H9 (cell line): ENCODE measurements at regions not wholly inside any gene's neighbourhood (a gene's known extent, or its start where the extent isn't known, plus 50 kb on each side); places are given as distances from the start of the nearest gene placed in this dataset.

ENCODE experiments used
- DNase-seq: peaks from one replicate; pipeline ENCODE4 v3.0.0-alpha.2; 2017
- H2AFZ ChIP-seq: one replicate; pipeline ENCODE4 v1.6.1; 2013; ENCODE audit warnings: mild to moderate bottlenecking, low read length, control low read depth, moderate library complexity
- H2AK5ac ChIP-seq: 2 replicates; pipeline ENCODE4 v1.6.1; 2013; ENCODE audit warnings: low read length, control low read depth, mixed read lengths; ENCODE audit not compliant: insufficient read length
- H2BK120ac ChIP-seq: one replicate; pipeline ENCODE4 v1.6.1; 2013; ENCODE audit warnings: low read depth, mild to moderate bottlenecking, low read length, control low read depth, inconsistent platforms; ENCODE audit not compliant: poor library complexity, severe bottlenecking
- H2BK12ac ChIP-seq: 2 replicates; pipeline ENCODE4 v1.6.1; 2013; ENCODE audit warnings: low read length, control low read depth, mixed read lengths, low read depth; ENCODE audit not compliant: insufficient read length
- H2BK15ac ChIP-seq: 2 replicates; pipeline ENCODE4 v1.6.1; 2013; ENCODE audit warnings: low read depth, low read length, control low read depth
- H2BK20ac ChIP-seq: one replicate; pipeline ENCODE4 v1.6.1; 2013; ENCODE audit warnings: low read depth, mild to moderate bottlenecking, low read length, control low read depth, inconsistent platforms; ENCODE audit not compliant: poor library complexity, severe bottlenecking
- H2BK5ac ChIP-seq: 2 replicates; pipeline ENCODE4 v1.6.1; 2013; ENCODE audit warnings: low read length, control low read depth, mixed read lengths; ENCODE audit not compliant: insufficient read length
- H3K14ac ChIP-seq: 2 replicates; pipeline ENCODE4 v1.6.1; 2013; ENCODE audit warnings: low read length, control low read depth; ENCODE audit not compliant: insufficient read depth
- H3K18ac ChIP-seq: 2 replicates; pipeline ENCODE4 v1.6.1; 2013; ENCODE audit warnings: low read depth, mild to moderate bottlenecking, mixed read lengths, low read length, control low read depth; ENCODE audit not compliant: insufficient read length
- H3K23ac ChIP-seq: 2 replicates; pipeline ENCODE4 v1.6.1; 2013; ENCODE audit warnings: low read length, control low read depth, mixed read lengths, low read depth; ENCODE audit not compliant: insufficient read length
- H3K23me2 ChIP-seq: 2 replicates; pipeline ENCODE4 v1.6.1; 2013; ENCODE audit warnings: low read depth, mild to moderate bottlenecking, mixed read lengths, low read length, control low read depth; ENCODE audit not compliant: insufficient read length, poor library complexity, severe bottlenecking
- H3K27ac ChIP-seq: 2 replicates; pipeline ENCODE4 v1.5.1; 2013; ENCODE audit warnings: low read length, control low read depth, mixed read lengths, low read depth; ENCODE audit not compliant: insufficient read length
- H3K27me3 ChIP-seq: 2 replicates; pipeline ENCODE4 v1.6.1; 2013; ENCODE audit warnings: low read length, control low read depth, inconsistent platforms; ENCODE audit not compliant: insufficient read depth
- H3K4ac ChIP-seq: 2 replicates; pipeline ENCODE4 v1.6.1; 2013; ENCODE audit warnings: low read depth, mild to moderate bottlenecking, control low read depth, inconsistent platforms, low read length, moderate library complexity
- H3K4me1 ChIP-seq: 2 replicates; pipeline ENCODE4 v1.6.1; 2013; ENCODE audit warnings: low read length, control low read depth, inconsistent platforms; ENCODE audit not compliant: insufficient read depth
- H3K4me2 ChIP-seq: 2 replicates; pipeline ENCODE4 v1.6.1; 2013; ENCODE audit warnings: low read length, control low read depth, mixed read lengths; ENCODE audit not compliant: insufficient read length, insufficient read depth
- H3K56ac ChIP-seq: 2 replicates; pipeline ENCODE4 v1.6.1; 2013; ENCODE audit warnings: low read depth, mild to moderate bottlenecking, mixed read lengths, low read length, control low read depth; ENCODE audit not compliant: insufficient read length
- H3K79me1 ChIP-seq: 2 replicates; pipeline ENCODE4 v1.6.1; 2013; ENCODE audit warnings: low read depth, mild to moderate bottlenecking, moderate library complexity, low read length, control low read depth, inconsistent platforms; ENCODE audit not compliant: insufficient read depth, poor library complexity, severe bottlenecking
- H3K79me2 ChIP-seq: 2 replicates; pipeline ENCODE4 v1.6.1; 2013; ENCODE audit warnings: low read length, control low read depth, inconsistent platforms; ENCODE audit not compliant: insufficient read depth
- H3K9ac ChIP-seq: 2 replicates; pipeline ENCODE4 v1.6.1; 2013; ENCODE audit warnings: low read length, control low read depth, mixed read lengths; ENCODE audit not compliant: insufficient read length; ENCODE audit errors: extremely low read depth
- H3K9me3 ChIP-seq: one replicate; pipeline ENCODE4 v1.6.1; 2013; ENCODE audit warnings: low read depth, low read length, inconsistent platforms; ENCODE audit not compliant: control insufficient read depth
- H3T11ph ChIP-seq: one replicate; pipeline ENCODE4 v1.6.1; 2013; ENCODE audit warnings: mild to moderate bottlenecking, low read length, control low read depth, inconsistent platforms
- H4K20me1 ChIP-seq: one replicate; pipeline ENCODE4 v1.6.1; 2013; ENCODE audit not compliant: control insufficient read depth, insufficient read length, insufficient read depth
- H4K5ac ChIP-seq: 2 replicates; pipeline ENCODE4 v1.6.1; 2013; ENCODE audit warnings: low read depth, mild to moderate bottlenecking, mixed read lengths, low read length, control low read depth; ENCODE audit not compliant: insufficient read length
- H4K8ac ChIP-seq: replicated peaks from 2 replicates; pipeline ENCODE4 v1.6.1; 2013; ENCODE audit warnings: low read length, control low read depth, mixed read lengths, low read depth; ENCODE audit not compliant: insufficient read length
- H4K91ac ChIP-seq: 2 replicates; pipeline ENCODE4 v1.6.1; 2013; ENCODE audit warnings: low read depth, mild to moderate bottlenecking, moderate library complexity, mixed read lengths, low read length, control low read depth; ENCODE audit not compliant: insufficient read length
- H3K27ac Mint-ChIP-seq, 3 experiments: 2 replicates in 2 of 3; 3 replicates in 1 of 3; pipeline ENCODE4 v1.8.0; 2020 to 2021; ENCODE audit warnings: mixed read lengths in 3 of 3, mild to moderate bottlenecking in 1 of 3, moderate library complexity in 1 of 3
- H3K27me3 Mint-ChIP-seq: 2 replicates; pipeline ENCODE4 v1.8.0; 2021; ENCODE audit warnings: low read depth, mild to moderate bottlenecking, moderate library complexity, mixed read lengths
- H3K36me3 Mint-ChIP-seq, 3 experiments: 2 replicates in 2 of 3; 3 replicates in 1 of 3; pipeline ENCODE4 v1.8.0; 2020 to 2021; ENCODE audit warnings: low read depth in 3 of 3, mixed read lengths in 3 of 3; ENCODE audit not compliant: insufficient read depth in 1 of 3
- H3K4me1 Mint-ChIP-seq, 2 experiments: 2 replicates each; pipeline ENCODE4 v1.8.0; 2020; ENCODE audit warnings: mixed read lengths in 2 of 2
- H3K4me3 Mint-ChIP-seq, 2 experiments: 2 replicates in 1 of 2; 3 replicates in 1 of 2; pipeline ENCODE4 v1.8.0; 2020 to 2021; ENCODE audit warnings: mild to moderate bottlenecking in 2 of 2, mixed read lengths in 2 of 2, moderate library complexity in 1 of 2
- H3K9me3 Mint-ChIP-seq, 2 experiments: 2 replicates in 1 of 2; 3 replicates in 1 of 2; pipeline ENCODE4 v1.8.0; 2020; ENCODE audit warnings: mild to moderate bottlenecking in 2 of 2, mixed read lengths in 2 of 2, moderate library complexity in 1 of 2
- CTCF ChIP-seq: fragments of 200-600 bp; sonication (generic); conservative IDR thresholded peaks from 3 replicates; pipeline ENCODE4 v1.8.0; 2021; ENCODE audit warnings: antibody characterized with exemption, mild to moderate bottlenecking
- WGBS: extraction: QIAGEN DNeasy Blood & Tissue Kit; methylation state at CpG from one replicate; pipeline ENCODE4 v1.1.7; 2013; ENCODE audit warnings: missing lambda C conversion rate, low lambda C conversion rate, mixed read lengths; ENCODE audit not compliant: insufficient read length; ENCODE audit errors: extremely low coverage; 5-methylcytosine and 5-hydroxymethylcytosine counted together

- H2AK5ac ChIP-seq, result no peak overlapping the region
- H3K56ac ChIP-seq, result no peak overlapping the region
- H2AFZ ChIP-seq, result no peak overlapping the region
- no peak overlapping the region for H3K9ac ChIP-seq
- H3K23ac ChIP-seq, result no peak overlapping the region
- no peaks in the 10 kb centered on the region for H3K27me3 ChIP-seq
- no peak for DNase-seq
- H4K91ac ChIP-seq, result no peak overlapping the region
- peaks cover 26% of the 10 kb centered on the region for H3K9me3 ChIP-seq
- H4K20me1 ChIP-seq, result no peaks in the 10 kb centered on the region
- no peak overlapping the region for H4K5ac ChIP-seq
- Mint-ChIP-seq H3K4me1 (peaks cover 0 to 3% of the 10 kb centered on the region in 2 experiments; a peak in 2 of 4 replicates), H3K27me3 (no peaks in the 10 kb centered on the region; the same call in 1 of the 2 replicates), H3K4me3 (no peak overlapping the region), H3K36me3 (no peaks in the 10 kb centered on the region), H3K9me3 (peaks cover 0 to 17% of the 10 kb centered on the region in 2 experiments; a peak in 3 of 5 replicates), H3K27ac (no peak overlapping the region)
- no CpG with 5 or more reads among the region's 1 CpG for WGBS
- H3T11ph ChIP-seq, result no peak overlapping the region
- H2BK12ac ChIP-seq, result no peak overlapping the region
- H3K4me1 ChIP-seq, result no peaks in the 10 kb centered on the region
- H3K4me2 ChIP-seq, result no peak overlapping the region
- no peaks in the 10 kb centered on the region for H3K23me2 ChIP-seq
- no peaks in the 10 kb centered on the region for H3K79me1 ChIP-seq
- H3K4ac ChIP-seq, result no peak overlapping the region
- H4K8ac ChIP-seq, result no peak overlapping the region
- no peak overlapping the region for H3K27ac ChIP-seq
- no peak overlapping the region for H2BK5ac ChIP-seq
- H3K14ac ChIP-seq, result no peak overlapping the region
- no peak overlapping the region for H3K18ac ChIP-seq
- H2BK120ac ChIP-seq, result no peak overlapping the region
- no peaks in the 10 kb centered on the region for H3K79me2 ChIP-seq
- H2BK20ac ChIP-seq, result no peak overlapping the region
- H2BK15ac ChIP-seq, result no peak overlapping the region
- no peak for TF ChIP-seq CTCF
Measured at GRCh38 chrX:20571611-20572010, 304.9 kb upstream of the RPS6KA3 start.
